ENCODE measurements at regions not wholly inside any gene's neighbourhood (a gene's known extent, or its start where the extent isn't known, plus 50 kb on each side); places are given as distances from the start of the nearest gene placed in this dataset.

DNA sequence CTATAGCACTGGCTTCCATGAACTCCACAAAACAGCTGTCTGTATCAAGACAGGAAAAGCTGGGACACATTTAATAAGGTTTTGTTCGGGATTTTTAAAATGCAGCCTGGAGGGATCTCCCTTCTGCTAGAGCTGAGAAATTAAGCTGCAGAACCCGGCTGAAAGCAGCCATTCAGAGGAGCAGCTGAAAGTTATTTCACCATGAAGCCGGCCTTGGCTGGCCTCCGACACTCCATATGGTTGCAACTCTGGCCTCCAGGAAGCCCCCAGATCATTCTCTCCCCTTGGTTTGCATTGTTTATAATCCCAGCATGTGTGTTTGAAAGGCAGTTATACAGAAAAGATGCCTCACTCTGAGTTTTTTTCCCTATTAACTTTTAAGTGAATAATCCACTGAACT is 239.4 kb downstream of the SPATA18 start:
- no peak for DNase-seq

GRCh38 chr4:52292245-52292644 is 241.1 kb downstream of the SPATA18 start:
- DNase-seq, result no peak

- no peak for DNase-seq
Measured at GRCh38 chr4:52296341-52296740, 245.2 kb downstream of the SPATA18 start.

DNA sequence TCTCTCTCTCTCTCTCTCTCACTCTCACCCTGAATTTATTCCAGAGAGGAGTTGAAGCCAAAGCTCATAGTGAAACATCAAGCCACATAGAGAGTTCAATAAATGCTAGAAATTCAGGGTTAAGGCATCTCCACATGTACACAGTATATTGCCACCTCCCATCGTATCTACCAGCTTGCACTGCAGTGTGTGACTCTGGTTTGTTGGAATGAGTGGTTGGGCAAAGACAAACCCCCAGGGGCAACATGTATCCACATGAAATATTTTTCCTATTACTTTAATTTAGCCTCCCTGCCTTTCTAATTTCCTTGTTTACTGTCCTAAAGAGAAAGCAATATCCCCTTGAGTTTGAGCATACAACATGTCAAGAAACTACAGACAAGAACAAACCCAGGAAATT is 247.3 kb downstream of the SPATA18 start:
- no peak for DNase-seq

GRCh38 chr4:52299120-52299519 is 248.0 kb downstream of the SPATA18 start:
- no peak for DNase-seq

DNA sequence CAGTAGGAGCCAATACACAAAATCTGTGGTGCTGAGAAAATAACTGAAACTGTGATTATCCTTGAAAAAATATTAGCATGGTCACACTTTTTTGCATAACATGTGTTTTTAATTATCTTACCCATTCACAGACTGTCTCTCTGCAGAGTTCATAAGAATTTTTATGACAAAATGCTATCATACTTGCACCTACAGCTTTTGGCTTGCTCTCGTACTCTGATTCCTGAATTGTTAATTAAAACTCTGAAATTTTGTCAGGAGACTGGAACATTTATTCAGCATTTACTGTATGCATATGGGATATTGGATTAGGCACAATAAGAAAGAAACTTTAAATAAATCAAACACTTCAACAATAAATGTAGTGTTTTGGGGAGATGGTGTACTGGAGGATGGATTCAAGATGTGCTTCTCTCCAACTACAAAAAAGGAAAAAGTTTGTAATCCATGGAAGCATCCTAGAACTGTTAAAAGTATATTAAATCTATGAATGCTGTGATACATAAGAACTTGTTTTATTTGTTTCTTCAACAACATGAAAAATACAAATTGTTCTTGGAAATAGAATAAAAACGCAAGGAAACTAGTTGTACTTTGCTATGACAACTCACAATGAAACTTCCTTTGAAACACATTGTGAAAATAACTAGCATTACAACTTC is 260.5 kb downstream of the SPATA18 start:
- DNase-seq, result no peak

DNA sequence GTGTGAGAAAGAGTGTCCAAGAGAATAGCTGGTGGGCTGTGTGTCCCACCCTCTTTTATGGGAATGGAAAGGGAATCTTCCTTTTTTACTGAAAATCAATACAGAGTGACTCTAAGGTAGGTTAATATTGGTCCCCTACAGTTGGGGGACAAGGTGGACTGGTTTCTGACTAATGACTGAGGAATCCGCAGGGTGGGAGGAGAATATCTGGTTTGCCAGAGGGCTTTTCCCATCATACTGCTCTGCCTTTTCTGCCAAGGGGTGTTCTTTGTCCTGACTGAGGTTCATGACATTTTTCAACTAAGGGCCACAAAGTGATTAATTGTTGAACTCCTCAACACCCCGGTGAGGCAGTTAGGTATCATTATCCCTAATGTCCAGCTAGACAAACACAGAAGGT is 261.6 kb downstream of the SPATA18 start:
- DNase-seq, result no peak

DNA sequence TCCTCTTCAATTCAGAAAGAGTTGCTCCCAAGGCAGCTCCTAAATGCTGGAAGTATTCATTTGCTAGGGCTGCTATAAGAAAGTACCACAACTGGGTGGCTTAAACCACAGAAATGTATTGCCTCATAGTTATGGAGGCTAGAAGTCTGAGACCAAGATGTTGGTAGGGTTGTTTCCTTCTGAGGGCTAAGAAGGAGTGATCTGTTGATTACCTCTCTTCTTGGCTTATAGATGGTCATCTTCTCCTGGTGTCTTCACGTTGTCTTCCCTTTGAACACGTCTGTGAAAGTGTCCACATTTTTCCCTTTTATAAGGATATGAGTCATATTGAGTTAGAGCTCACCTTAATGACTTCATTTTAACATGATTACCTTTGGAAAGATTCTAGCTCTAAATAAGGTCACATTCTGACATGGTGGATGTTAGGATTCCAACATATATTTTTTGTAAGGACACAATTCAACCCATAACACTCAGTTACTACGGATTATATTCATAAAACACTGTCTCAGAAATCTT is 266.3 kb downstream of the SPATA18 start:
- no peak for DNase-seq

DNA sequence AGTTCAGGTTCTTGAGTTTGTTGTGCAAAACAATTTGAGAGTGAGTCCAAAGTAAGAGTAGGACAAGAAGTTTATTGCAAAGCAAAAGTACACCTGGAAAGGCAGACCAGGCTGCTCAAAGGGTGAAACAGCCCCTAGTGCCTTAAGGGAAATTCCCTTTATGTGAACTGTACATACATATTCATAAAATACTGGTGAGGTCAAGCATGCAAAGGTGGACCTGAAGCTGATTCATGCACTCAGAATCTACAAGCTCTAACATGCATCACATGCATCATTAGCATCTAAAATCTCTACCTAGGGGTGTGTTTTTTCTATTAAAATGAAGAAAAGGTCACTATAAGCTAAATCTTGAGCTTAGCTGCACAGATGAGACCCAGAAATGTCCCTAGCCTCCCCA is 266.9 kb downstream of the SPATA18 start:
- no peak for DNase-seq

DNA sequence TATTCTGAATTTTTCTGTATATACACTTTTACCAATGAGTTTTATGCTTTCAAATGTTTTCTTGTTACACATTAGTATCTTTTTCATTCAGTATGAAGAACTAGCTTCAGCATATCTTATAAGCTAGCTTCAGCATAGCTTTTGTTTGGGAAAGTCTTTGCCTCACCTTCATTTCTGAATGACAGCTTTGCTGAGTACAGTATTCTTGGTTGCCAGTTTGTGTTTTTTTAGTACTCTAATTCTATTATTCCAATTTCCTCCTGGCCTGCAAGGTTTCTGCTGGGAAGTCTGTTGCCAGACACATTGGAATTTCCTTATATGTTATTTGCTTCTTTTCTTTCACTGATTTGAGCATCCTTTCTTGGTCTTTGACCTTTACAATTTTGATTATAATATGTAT is 278.8 kb downstream of the SPATA18 start:
- DNase-seq, result no peak

DNA sequence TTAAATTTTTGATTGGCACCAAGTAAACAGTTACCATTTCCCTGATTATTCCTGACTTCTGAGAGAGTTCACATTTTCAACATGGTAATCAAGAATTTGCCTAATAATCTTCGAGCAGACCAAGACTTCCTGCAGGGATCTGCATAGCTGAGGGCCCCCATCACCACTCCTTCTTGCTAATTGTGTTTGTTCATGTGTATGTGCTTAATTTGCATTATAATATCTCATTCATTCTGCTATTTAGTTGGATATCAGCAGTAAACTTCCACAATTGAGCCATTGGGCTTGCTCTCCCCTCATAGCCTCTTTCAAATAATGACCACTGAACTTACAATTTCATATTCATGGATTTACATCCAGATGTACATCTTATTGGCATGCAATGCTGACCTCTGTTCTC is 292.5 kb downstream of the SPATA18 start:
- no peak for DNase-seq

GRCh38 chr4:52350926-52351325 is 299.8 kb downstream of the SPATA18 start:
- DNase-seq, result no peak

DNA sequence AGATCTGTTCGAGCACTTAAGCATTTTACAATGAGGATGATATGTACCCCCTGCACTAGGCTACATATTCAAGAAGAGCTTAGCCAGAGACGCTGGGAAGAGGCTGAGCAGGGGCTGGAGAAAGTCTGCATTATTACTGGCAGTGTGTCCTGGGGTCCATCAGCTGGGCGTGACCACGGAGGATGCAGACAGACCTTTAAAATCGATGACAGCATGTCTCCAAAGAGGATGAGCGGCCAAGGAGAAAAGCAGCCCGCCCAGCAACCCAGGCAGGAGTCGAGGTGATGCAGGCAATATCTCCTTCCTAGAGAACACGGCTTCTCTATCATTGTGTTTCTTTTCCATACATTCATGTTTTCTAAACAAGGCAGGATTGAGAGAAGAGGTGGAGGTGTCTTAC is 300.7 kb downstream of the USP46 start:
- no peak for DNase-seq

GRCh38 chr4:52358883-52359321 is 300.2 kb downstream of the USP46 start:
- DNase-seq, result no peak

DNA sequence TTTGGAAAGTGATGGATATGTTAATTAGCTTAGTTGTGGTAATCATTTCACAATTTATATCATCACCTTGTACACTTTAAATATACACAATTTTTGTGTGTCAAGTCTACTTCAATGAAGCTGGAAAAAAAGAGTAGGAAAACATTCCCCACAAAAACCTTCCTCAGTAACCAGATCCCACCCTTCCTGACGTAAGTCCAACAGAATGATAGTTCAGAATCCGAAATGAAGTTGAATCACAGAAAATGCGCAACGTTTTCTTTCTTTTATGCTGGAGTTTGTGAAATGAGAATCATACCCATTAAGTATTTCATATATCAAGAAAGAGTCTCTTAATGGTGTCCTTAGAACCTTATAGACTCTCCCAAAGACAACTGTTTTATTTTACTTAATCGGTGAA is 292.9 kb downstream of the USP46 start:
- DNase-seq, result no peak

GRCh38 chr4:52366621-52367020 is 292.5 kb downstream of the USP46 start:
- DNase-seq, result no peak

GRCh38 chr4:52367282-52367830 is 291.7 kb downstream of the USP46 start:
- no peak for DNase-seq

- no peak for DNase-seq
Measured at GRCh38 chr4:52368895-52369294, 290.2 kb downstream of the USP46 start.

- no peak for DNase-seq
Measured at GRCh38 chr4:52369649-52370048, 289.5 kb downstream of the USP46 start.

- DNase-seq, result no peak
Measured at GRCh38 chr4:52370576-52370975, 288.5 kb downstream of the USP46 start.

- no peak for DNase-seq
Measured at GRCh38 chr4:52371841-52372240, 287.3 kb downstream of the USP46 start.

DNA sequence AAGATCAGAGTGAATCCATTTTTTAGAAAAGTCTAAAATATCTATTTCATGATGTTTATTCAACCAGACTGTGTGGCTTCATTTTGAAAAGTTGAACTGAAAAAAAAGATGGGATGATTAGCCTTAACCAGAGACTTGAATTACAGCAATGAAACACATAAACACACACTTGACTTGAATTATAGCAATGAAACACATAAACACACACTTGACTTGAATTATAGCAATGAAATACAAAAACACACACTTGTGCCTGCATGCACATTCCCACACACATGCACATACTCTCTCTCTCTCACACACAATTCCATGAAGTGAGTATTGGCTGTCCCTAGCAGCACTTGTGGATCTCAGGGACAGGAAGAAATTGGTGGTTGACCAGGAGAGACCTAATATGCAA is 286.8 kb downstream of the USP46 start:
- DNase-seq, result no peak

- no peak for DNase-seq
Measured at GRCh38 chr4:52372747-52373146, 286.4 kb downstream of the USP46 start.

DNA sequence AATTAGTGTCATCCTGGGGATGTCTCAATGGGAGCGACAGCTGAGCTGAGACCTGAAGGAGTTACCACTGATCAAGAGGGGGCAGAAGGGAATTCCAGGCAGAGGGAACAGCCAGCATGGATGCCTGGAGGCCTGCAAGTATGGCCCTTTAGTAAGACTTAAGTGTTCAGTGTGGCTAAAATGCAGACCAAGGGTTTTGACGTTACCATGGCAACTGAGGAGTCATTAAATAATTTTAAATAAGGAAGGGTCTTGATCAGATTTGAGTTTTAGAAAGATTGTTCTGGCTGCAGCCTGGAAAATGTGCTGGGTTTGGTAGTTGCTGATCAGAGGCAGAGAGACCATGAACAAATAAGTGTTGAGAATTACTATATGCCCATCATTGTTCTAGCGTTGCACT is 285.5 kb downstream of the USP46 start:
- DNase-seq, result no peak

DNA sequence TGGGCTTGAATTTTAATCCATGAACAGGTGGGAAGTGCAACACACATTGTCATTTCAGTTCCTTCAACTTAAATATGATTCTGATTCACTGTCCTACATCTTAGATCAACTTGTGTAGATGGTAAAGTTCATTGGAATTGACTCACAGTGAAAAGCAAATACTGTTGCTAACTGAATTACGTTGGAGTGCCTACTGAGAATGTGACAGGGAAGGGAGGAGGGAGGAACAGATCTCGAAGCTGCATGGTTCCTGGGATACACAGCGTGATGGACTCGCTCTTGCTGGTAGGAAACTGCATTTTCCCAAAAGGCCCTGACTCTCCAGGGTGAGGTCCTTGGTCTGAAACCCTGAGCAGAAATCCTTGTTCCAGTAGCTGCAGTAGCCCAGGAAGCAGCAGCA is 284.2 kb downstream of the USP46 start:
- no peak for DNase-seq

Measured in stimulated activated CD4-positive, alpha-beta T cell treated with anti-CD3 and anti-CD28 coated beads, Interleukin-2, amount 100 ng/mL, for 48 hours (primary cell).